ENCODE measurements at regions not wholly inside any gene's neighbourhood (a gene's known extent, or its start where the extent isn't known, plus 50 kb on each side); places are given as distances from the start of the nearest gene placed in this dataset.

- in situ Hi-C loops (cut with MboI; ENCODE audit: low pct_ligation_motif_present in 1 of 4, low pct_unique_long_range_greater_than_20kb in 1 of 4, low sequenced_read_pairs in 3 of 4) (loop anchor here in 1 of 4 donors (25.0 kb wide), 1 partner anchor 95 kb away; the partner anchor contains the start of genes SNRPN and SNURF), intact Hi-C loops (cut with DNase I; ENCODE audit: low total_unique reads) (no loop called here)
- Histone ChIP-seq H3K9me3 (peaks cover 78 to 100% of the 10 kb centered on the region in 2 donors), H3K27ac (no peak overlapping the region), H3K4me1 (no peaks in the 10 kb centered on the region), H3K4me3 (no peak overlapping the region), H3K36me3 (peaks cover 0 to 52% (median 20%) of the 10 kb centered on the region in 4 donors), H3K27me3 (no peaks in the 10 kb centered on the region)
- WGBS, 2 donors (ENCODE audit: low coverage in 1 of 2) = 92 to 100% methylated on average over 1 to 7 of the region's 7 CpGs
- DNase-seq = no peak
- no peak for TF ChIP-seq EP300 (IDR thresholded peaks at IDR 0.05; ENCODE audit: low read depth)
- no peak for TF ChIP-seq POLR2A (IDR thresholded peaks at IDR 0.05)
- no peak for TF ChIP-seq POLR2AphosphoS5 (IDR thresholded peaks at IDR 0.05)
These were observed 102.8 kb downstream of the SNRPN start for GRCh38 chr15:25057574-25057973.

DNA sequence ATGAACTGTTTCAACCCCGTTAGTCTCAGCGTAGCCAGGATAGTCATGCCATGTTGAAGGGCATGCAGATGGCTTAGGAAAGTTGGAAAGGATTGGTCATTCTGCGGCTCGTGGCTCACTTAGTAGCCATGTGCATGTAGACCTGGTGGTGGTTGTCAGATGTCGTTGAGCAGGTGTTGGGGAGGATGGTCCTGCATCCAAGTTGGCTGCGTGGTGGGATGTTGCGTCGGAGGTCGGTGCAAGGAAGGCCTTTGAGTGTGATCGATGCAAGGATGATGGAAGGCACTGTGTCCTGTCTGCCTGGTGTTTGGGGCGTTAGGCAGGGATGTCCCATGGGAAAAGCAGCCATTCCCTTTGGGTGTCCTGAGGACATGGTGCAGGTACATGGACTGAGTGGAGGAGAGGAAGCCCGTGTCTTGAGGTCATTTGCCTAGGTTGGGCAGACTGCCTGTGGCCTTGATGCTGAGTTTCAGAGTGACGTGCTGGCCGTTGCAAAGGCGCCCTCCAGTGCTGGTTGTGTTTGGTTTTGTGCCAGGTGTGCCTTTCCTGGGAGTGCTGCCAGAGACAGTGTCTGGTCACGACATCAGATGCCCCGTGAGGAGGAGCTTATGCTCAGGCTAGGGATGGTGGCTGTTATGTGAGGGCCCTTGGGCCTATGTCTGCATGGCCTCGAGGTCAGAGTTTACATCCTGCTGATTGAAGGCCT lies 103.4 kb downstream of the SNRPN start:
- 91 to 100% methylated on average over 2 to 18 of the region's 18 CpGs for WGBS, 2 donors (ENCODE audit: low coverage in 1 of 2)
- no peak for DNase-seq
- Histone ChIP-seq H3K27ac (no peak overlapping the region), H3K4me3 (no peak overlapping the region), H3K36me3 (peaks cover 0 to 52% (median 21%) of the 10 kb centered on the region in 4 donors), H3K27me3 (no peaks in the 10 kb centered on the region), H3K9me3 (peaks cover 83 to 100% of the 10 kb centered on the region in 2 donors), H3K4me1 (no peaks in the 10 kb centered on the region)
- intact Hi-C loops (cut with DNase I; ENCODE audit: low total_unique reads) (no loop called here), in situ Hi-C loops (cut with MboI; ENCODE audit: low pct_ligation_motif_present in 1 of 4, low pct_unique_long_range_greater_than_20kb in 1 of 4, low sequenced_read_pairs in 3 of 4) (loop anchor here in 1 of 4 donors (25.0 kb wide), 1 partner anchor 96 kb away; the partner anchor contains the start of genes SNRPN and SNURF)
- TF ChIP-seq EP300 (IDR thresholded peaks at IDR 0.05; ENCODE audit: low read depth) (no peak), POLR2A (IDR thresholded peaks at IDR 0.05) (no peak), CTCF (IDR thresholded peaks at IDR 0.05) (no peak)

DNA sequence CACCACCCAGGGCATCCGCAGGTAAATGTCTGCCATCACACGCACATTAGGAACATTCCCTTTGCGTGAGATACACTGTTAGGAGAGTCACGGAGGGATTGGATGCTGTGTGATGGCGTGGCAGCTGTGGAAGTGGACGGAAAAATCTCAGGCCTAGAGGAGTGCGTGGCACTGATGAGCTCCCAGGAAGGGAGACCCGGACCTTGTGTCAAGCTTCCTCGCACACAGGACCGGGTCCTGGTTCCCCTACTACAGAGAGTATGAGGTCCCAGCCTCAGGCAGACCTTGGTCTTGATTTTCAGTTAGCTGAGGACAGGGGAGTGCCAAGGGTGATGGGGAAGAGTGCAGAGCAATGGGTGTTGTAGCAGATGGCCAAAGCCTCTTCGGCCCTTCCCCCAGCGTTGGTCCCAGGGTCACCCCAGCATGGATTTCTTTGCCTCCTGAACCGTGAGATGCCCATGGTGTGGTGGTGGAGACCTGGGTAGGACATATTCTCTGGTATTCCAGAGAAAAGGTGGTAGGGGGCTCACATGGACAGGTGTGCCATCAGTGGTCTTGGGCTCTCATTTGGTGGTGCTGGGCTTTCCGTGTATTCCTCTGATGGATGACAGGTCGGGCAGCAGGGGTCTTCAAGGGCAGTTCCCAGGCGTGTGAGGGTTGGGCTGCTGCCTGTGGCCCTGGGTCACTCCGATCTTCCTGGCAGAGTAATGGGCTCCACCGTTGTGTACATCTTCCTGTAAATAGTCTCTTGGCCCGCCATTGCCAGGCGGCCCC lies 105.1 kb downstream of the SNRPN start:
- 82 to 94% methylated on average over 4 to 15 of the region's 20 CpGs for WGBS, 2 donors (ENCODE audit: low coverage in 1 of 2)
- Histone ChIP-seq H3K4me1 (no peaks in the 10 kb centered on the region), H3K27ac (no peak overlapping the region), H3K36me3 (peaks cover 0 to 50% (median 25%) of the 10 kb centered on the region in 4 donors), H3K9me3 (peaks cover 88 to 100% of the 10 kb centered on the region in 2 donors), H3K4me3 (no peak overlapping the region), H3K27me3 (no peaks in the 10 kb centered on the region)
- intact Hi-C loops (cut with DNase I; ENCODE audit: low total_unique reads) = no loop called here
- in situ Hi-C loops (cut with MboI; ENCODE audit: low pct_ligation_motif_present in 1 of 4, low pct_unique_long_range_greater_than_20kb in 1 of 4, low sequenced_read_pairs in 3 of 4) = loop anchor here in 1 of 4 donors (25.0 kb wide), 1 partner anchor 98 kb away; the partner anchor contains the start of genes SNRPN and SNURF
- no peak for TF ChIP-seq EP300 (IDR thresholded peaks at IDR 0.05; ENCODE audit: low read depth)
- TF ChIP-seq CTCF (IDR thresholded peaks at IDR 0.05) = no peak
- no peak for TF ChIP-seq POLR2AphosphoS5 (IDR thresholded peaks at IDR 0.05)
- DNase-seq = no peak

- intact Hi-C loops (cut with DNase I; ENCODE audit: low total_unique reads) = no loop called here
- no peak for DNase-seq
- Histone ChIP-seq H3K4me3 (no peak overlapping the region), H3K27me3 (no peaks in the 10 kb centered on the region), H3K27ac (no peak overlapping the region), H3K9me3 (peaks cover 88 to 100% of the 10 kb centered on the region in 2 donors), H3K4me1 (no peaks in the 10 kb centered on the region), H3K36me3 (peaks cover 0 to 56% (median 24%) of the 10 kb centered on the region in 4 donors)
- in situ Hi-C loops (cut with MboI; ENCODE audit: low pct_ligation_motif_present in 1 of 4, low pct_unique_long_range_greater_than_20kb in 1 of 4, low sequenced_read_pairs in 3 of 4) = loop anchor here in 1 of 4 donors (25.0 kb wide), 1 partner anchor 98 kb away; the partner anchor contains the start of genes SNRPN and SNURF
- WGBS, 2 donors (ENCODE audit: low coverage in 1 of 2) = 88% methylated on average over 8 of the region's 8 CpGs; no CpG with 5 or more reads in 1 of the 2 donors
- TF ChIP-seq CTCF (IDR thresholded peaks at IDR 0.05) (no peak), EP300 (IDR thresholded peaks at IDR 0.05; ENCODE audit: low read depth) (no peak), POLR2A (IDR thresholded peaks at IDR 0.05) (no peak)
These were observed 105.7 kb downstream of the SNRPN start for GRCh38 chr15:25060472-25060803.

Data from transverse colon (tissue), 4 donors.